Activated T-cell treated with anti-CD3 and anti-CD28 coated beads, Interleukin-2, amount 50 U/mL, for 24 hours (primary cell): ENCODE measurements at regions not wholly inside any gene's neighbourhood (a gene's known extent, or its start where the extent isn't known, plus 50 kb on each side); places are given as distances from the start of the nearest gene placed in this dataset.

ENCODE experiments used
- DNase-seq: peaks from one replicate; pipeline ENCODE4 v3.0.0-alpha.2; 2020
- H3K27ac Mint-ChIP-seq: 2 replicates; pipeline ENCODE4 v1.8.0; 2020; ENCODE audit warnings: mild to moderate bottlenecking, mixed read lengths
- H3K27me3 Mint-ChIP-seq: 2 replicates; pipeline ENCODE4 v1.8.0; 2020; ENCODE audit warnings: mixed read lengths
- H3K36me3 Mint-ChIP-seq: 2 replicates; pipeline ENCODE4 v1.8.0; 2020; ENCODE audit warnings: low read depth, mixed read lengths
- H3K4me1 Mint-ChIP-seq: 2 replicates; pipeline ENCODE4 v1.8.0; 2020; ENCODE audit warnings: low read depth, mixed read lengths
- H3K4me3 Mint-ChIP-seq: 2 replicates; pipeline ENCODE4 v1.8.0; 2020; ENCODE audit warnings: mild to moderate bottlenecking, moderate library complexity, mixed read lengths
- H3K9me3 Mint-ChIP-seq: 2 replicates; pipeline ENCODE4 v1.8.0; 2020; ENCODE audit warnings: mixed read lengths

DNA sequence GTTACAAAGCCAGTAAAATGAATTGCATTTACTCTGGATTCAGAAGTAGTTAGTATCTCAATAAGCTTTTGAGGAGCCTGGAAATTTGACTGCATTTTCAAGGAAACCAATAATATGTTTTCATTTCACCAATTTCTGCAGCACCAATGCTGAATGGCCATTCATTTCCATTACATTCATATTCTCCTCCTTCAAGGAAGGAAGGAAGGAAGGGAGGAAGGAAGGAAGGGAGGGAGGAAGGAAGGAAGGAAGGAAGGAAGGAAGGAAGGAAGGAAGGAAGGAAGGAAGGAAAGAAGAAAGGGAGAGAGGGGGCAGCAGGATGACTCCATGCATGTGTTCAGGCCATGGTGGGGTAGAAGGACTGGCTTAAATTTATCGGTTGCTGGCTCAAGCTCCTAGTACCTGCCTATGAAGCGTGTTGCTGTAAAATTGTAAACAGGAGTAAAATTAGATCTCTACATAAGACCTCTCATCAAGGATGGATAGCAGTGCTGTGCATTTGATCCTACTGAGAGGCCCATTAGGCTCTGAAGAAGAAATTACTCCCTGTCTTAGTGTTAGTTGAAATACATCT, 498.8 kb upstream of the TNC start:
- Mint-ChIP-seq H3K4me3 (no peak overlapping the region), H3K9me3 (peaks cover 8% of the 10 kb centered on the region), H3K27me3 (peaks cover 15% of the 10 kb centered on the region), H3K27ac (no peak overlapping the region), H3K36me3 (no peaks in the 10 kb centered on the region), H3K4me1 (no peaks in the 10 kb centered on the region)
- no peak for DNase-seq

DNA sequence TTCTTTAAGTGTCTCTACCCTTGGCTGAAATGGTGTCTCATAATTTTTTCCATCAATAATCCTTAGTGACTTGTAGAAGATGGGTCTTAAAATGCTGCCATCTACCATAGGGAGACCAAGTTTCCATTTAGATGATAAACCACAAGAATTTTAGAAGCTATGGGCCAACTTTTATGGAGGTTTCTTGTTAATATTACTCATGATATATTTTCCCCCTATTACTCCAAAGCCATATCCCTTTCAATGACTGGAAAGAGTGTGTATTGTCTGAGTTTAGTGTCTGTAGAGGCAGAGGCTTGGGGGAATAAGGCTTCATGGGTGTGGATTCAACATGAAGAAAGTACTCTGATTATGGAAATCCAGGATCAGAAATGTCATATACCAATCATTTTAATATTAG, 507.3 kb upstream of the TNC start:
- Mint-ChIP-seq H3K36me3 (no peaks in the 10 kb centered on the region), H3K27me3 (no peaks in the 10 kb centered on the region), H3K4me1 (no peaks in the 10 kb centered on the region), H3K4me3 (no peak overlapping the region), H3K9me3 (peaks cover 5% of the 10 kb centered on the region), H3K27ac (no peak overlapping the region)
- no peak for DNase-seq

DNA sequence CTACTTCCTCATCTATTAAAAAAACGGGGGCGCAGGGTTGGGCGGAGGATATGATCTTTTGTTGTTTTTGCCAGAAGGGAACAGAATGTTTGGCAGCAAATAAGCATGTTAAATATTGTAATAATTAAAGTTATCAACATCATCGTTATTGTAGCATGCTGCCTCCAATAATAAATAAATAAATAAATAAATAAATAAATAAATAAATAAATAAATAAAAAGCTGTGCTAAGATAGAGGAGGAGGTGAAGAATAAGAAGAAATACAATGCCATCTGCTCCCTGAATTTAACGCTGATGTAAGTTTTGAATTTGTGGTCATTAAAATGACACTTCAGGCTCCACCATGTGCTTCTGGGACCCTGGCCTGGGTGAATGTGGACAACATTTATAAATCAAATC, 508.0 kb upstream of the TNC start:
- Mint-ChIP-seq H3K4me3 (no peak overlapping the region), H3K27me3 (no peaks in the 10 kb centered on the region), H3K4me1 (no peaks in the 10 kb centered on the region), H3K27ac (no peak overlapping the region), H3K9me3 (peaks cover 2% of the 10 kb centered on the region), H3K36me3 (no peaks in the 10 kb centered on the region)
- no peak for DNase-seq

DNA sequence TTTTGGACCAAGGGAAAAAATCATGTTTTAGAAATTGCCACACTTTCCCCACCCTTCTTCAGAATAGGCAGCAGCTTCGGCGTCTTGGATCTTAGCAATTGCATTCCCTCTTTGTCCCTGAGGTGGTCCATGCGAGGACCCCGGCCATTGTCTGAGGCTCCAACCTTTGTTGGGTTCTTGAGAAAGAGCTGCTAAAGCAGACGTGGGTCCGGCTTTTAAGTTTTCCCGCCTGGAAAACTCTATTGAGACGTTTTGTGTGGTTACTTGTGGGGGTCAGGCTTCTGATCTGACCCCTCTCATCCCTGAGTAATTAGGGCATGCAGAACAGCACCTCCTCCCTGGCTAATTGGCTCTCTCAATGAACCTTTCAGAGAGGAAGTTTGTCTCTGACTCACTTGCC, 509.6 kb upstream of the TNC start:
- Mint-ChIP-seq H3K27me3 (peaks cover 3% of the 10 kb centered on the region), H3K27ac (no peak overlapping the region), H3K9me3 (no peaks in the 10 kb centered on the region), H3K4me1 (no peaks in the 10 kb centered on the region), H3K4me3 (no peak overlapping the region), H3K36me3 (no peaks in the 10 kb centered on the region)
- no peak for DNase-seq

DNA sequence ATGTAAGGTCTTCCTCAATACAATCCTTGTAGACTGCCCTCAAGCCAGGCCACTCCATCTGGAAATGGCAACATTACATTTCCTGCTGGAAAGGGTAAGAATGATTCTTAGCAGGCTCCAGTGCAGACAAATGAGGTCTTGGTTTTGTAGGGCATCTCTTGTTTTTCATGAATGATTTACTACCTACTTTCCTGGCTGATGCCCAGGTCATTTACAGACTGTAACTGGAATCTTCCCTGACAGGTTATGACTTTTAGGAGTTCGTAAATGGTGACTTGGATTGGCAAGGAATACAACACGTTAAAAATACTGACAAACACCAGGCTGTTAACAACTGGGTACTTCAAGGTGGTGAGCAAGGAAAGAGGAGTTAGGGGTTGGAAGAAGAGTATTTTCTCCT, 510.5 kb upstream of the TNC start:
- Mint-ChIP-seq H3K27me3 (peaks cover 6% of the 10 kb centered on the region), H3K4me1 (no peaks in the 10 kb centered on the region), H3K9me3 (no peaks in the 10 kb centered on the region), H3K27ac (no peak overlapping the region), H3K36me3 (no peaks in the 10 kb centered on the region), H3K4me3 (no peak overlapping the region)
- DNase-seq: no peak

DNA sequence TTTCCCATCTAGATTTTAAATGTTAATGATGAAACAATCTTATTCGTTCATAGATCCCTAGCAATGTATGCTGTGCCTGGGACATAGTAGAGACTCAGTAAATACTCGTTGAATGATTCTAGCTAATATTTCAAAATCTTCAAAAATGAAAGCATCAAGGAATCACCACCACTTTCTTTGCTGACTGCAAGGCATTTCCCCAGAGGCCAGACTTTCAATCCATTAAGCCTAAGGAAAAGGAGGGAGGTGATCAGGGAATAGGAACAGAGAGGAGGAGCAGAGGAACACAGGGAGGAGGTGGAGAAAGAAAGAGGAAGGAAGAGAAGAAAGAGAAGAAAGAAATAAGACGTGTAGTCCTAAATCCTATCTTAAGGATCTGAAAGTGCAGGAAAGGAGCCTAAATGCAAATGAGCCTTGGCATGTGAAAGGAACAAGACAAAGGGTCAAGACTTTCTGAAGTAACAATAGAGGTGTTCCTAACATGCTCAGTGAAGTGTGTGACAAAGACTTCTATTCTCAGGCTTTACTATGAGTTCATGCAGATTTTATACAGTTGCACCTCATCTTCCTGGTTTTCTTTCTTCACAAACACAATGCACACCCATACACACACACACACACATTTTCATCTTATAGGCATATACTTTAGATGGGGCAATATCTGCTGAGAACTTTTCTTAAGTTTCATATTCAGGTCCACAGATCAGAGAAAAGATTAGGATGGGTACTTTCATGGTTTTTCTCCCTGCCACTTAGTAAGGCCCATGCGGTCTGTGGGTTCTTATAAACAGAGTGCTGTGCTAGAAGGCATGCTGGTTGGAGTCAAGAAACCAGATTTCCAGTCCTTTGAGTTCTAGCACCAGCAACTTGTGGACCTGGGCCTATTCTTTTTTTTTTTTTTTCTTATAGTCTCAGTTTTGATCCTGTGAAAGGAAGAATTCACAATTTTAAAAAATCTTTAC, 512.2 kb upstream of the TNC start:
- H3K9me3 Mint-ChIP-seq: no peaks in the 10 kb centered on the region
- no peaks in the 10 kb centered on the region for H3K4me1 Mint-ChIP-seq
- no peak overlapping the region for H3K4me3 Mint-ChIP-seq
- H3K27me3 Mint-ChIP-seq: peaks cover 8% of the 10 kb centered on the region
- DNase-seq: no peak
- H3K36me3 Mint-ChIP-seq: no peaks in the 10 kb centered on the region
- H3K27ac Mint-ChIP-seq: no peak overlapping the region

DNA sequence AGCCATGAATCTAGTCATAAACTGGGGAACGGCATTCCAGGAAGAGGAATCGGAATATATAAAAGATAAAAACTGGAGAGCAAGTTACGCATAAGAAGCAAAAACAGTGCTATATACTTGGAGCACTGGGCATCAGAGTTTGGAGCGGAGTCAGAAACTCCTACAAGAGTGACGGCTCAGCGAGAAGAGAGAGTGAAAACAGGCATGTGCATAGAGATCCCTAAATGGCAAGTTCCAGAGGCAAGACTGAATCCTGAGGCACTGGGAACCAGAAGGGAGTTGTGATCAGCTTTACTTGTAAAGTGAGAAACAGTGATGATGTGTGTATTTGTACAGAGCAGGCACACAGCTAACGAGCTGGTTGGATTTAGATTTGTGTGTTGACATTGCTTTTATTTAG, 514.4 kb upstream of the TNC start:
- no peak for DNase-seq
- H3K27me3 Mint-ChIP-seq: peaks cover 8% of the 10 kb centered on the region
- H3K27ac Mint-ChIP-seq: no peak overlapping the region
- no peaks in the 10 kb centered on the region for H3K4me1 Mint-ChIP-seq
- H3K9me3 Mint-ChIP-seq: peaks cover 2% of the 10 kb centered on the region
- H3K36me3 Mint-ChIP-seq: no peaks in the 10 kb centered on the region
- no peak overlapping the region for H3K4me3 Mint-ChIP-seq

DNA sequence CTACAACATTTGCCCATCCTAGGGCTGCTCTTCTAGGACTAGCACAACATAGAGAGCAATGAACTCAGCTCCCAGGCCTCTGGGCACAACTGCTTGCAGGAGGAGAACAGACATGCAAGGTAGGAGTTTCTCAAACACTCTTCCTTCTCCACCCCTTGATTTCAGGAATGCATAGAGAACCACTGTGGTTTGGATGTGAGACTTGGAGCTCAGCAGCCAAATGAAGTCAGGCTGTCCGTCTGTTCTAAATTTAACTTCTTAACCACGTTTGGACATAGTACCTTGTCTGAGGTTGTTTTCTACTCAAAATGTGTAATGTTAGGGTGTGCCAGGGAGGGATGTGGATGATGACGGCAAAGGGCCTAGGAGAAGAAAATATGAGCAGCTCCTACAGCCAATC, 515.1 kb upstream of the TNC start:
- no peak for DNase-seq
- Mint-ChIP-seq H3K27me3 (peaks cover 8% of the 10 kb centered on the region), H3K9me3 (peaks cover 2% of the 10 kb centered on the region), H3K4me3 (no peak overlapping the region), H3K4me1 (no peaks in the 10 kb centered on the region), H3K27ac (no peak overlapping the region), H3K36me3 (no peaks in the 10 kb centered on the region)

DNA sequence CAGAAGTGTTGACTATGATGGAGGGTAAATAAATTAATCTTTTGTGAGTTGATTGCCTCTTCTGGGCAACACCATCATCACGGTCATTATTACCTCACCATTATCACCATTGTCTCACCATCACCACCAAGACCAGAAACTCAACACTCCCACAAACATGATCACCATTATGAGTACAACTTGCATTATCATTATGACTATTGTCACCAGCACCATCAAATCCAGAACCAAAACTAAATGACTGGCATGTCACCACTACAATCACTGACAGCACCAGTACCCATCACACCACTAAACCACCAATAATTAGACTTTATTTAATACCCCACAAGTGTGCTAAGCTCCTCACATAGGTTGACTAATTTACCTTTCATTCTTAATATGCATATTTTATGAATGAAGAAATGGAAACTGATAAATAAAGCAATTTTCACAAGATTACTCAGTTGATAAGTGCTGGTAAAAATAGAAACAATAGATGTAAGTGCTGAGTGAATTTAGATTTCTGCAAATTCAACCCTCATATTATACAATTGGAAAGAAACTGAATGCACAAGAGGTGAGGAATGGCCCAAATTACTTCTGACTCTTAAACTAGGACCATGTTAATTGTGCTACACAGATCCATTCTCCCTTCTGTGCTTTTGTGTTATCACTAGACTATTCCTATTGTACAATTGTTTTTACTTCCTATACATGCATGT, 517.8 kb upstream of the PAPPA start:
- Mint-ChIP-seq H3K4me3 (no peak overlapping the region), H3K27ac (no peak overlapping the region), H3K4me1 (no peaks in the 10 kb centered on the region), H3K36me3 (no peaks in the 10 kb centered on the region), H3K27me3 (peaks cover 8% of the 10 kb centered on the region), H3K9me3 (peaks cover 2% of the 10 kb centered on the region)
- DNase-seq: no peak

DNA sequence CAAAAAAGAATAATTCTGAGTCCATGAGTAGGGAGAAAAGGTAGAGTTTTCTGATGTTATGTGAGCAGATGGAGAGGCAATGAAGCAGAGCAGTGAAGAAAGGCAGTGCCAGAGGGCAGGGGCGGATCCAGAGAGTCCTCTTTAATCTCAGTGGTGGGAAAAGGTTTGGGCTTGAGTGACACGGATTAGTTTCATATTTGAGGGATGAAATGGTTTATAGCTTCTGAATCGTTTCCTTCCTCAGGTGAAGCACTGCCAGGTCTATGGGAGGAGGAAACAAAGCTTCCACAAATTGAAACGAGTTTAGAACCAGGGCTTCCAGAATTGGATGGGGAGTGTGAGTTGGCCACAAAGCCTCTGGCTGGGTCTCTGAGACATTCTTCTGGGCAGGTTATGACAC, 517.0 kb upstream of the PAPPA start:
- peaks cover 2% of the 10 kb centered on the region for H3K9me3 Mint-ChIP-seq
- H3K27ac Mint-ChIP-seq: no peak overlapping the region
- no peak for DNase-seq
- H3K27me3 Mint-ChIP-seq: peaks cover 8% of the 10 kb centered on the region
- H3K4me1 Mint-ChIP-seq: no peaks in the 10 kb centered on the region
- no peak overlapping the region for H3K4me3 Mint-ChIP-seq
- no peaks in the 10 kb centered on the region for H3K36me3 Mint-ChIP-seq

DNA sequence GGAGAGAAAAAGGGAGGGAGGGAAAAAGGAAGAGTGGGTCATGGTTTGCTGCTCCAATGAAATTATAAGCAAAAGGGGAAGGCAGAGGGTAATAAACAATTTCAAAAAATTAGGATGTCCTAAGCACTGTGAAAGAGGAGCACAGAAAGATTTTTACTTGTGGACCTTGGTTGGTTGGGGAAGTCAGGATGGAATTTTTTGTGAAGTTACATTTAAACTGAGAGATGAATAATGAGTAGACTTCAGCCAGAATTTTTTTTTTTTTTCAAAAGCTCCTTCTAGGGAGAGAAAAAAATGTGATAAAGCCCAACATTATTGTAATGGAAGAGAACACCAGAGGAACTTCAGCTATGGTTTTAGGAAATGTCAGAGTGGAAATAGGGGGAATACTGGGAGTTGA, 515.9 kb upstream of the PAPPA start:
- H3K27me3 Mint-ChIP-seq: peaks cover 3% of the 10 kb centered on the region
- no peak overlapping the region for H3K27ac Mint-ChIP-seq
- H3K36me3 Mint-ChIP-seq: no peaks in the 10 kb centered on the region
- no peaks in the 10 kb centered on the region for H3K4me1 Mint-ChIP-seq
- peaks cover 2% of the 10 kb centered on the region for H3K9me3 Mint-ChIP-seq
- no peak overlapping the region for H3K4me3 Mint-ChIP-seq
- DNase-seq: no peak

DNA sequence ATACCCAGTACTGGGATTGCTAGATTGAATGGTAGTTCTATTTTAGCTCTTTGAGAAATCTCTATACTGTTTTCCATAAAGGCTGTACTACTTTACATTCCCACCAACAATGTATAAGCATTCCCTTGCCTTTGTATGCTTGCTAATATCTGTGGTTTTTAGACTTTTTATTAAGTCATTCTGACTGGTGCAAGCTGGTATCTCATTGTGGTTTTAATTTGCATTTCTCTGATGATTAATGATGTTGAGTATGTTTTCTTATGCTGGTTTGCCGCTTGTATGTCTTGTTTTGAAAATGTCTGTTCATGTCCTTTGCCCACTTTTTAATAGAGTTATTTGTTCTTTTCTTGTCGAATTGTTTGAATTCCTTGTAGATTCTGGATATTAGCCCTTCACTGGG, 512.7 kb upstream of the PAPPA start:
- H3K27ac Mint-ChIP-seq: no peak overlapping the region

DNA sequence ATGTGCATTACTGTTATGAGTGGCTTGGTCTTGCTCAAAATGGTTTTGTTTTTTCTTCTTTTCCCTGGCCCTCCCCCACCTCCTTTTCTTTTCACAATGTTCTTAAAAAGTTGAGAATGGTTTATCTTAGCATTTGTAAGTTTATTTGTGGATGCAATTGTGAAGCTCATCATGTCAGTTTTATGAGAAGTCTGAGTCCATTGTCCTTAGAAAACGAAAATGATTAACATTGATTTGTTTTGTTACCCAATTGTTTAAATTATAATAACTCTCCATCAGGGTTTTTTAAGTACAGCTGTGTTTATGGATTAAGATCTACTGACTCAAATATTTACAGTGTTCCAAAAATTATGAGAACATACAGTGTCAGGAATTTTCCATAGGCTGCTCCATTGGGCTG, 511.3 kb upstream of the PAPPA start:
- H3K27me3 Mint-ChIP-seq: no peaks in the 10 kb centered on the region
- no peak for DNase-seq
- H3K9me3 Mint-ChIP-seq: no peaks in the 10 kb centered on the region
- H3K27ac Mint-ChIP-seq: no peak overlapping the region
- no peaks in the 10 kb centered on the region for H3K36me3 Mint-ChIP-seq
- H3K4me1 Mint-ChIP-seq: no peaks in the 10 kb centered on the region
- H3K4me3 Mint-ChIP-seq: no peak overlapping the region

More for the DNA sequence above, 512.7 kb upstream of the PAPPA start:
- Mint-ChIP-seq H3K4me3 (no peak overlapping the region), H3K4me1 (no peaks in the 10 kb centered on the region), H3K9me3 (peaks cover 2% of the 10 kb centered on the region), H3K36me3 (no peaks in the 10 kb centered on the region), H3K27me3 (no peaks in the 10 kb centered on the region)
- no peak for DNase-seq

DNA sequence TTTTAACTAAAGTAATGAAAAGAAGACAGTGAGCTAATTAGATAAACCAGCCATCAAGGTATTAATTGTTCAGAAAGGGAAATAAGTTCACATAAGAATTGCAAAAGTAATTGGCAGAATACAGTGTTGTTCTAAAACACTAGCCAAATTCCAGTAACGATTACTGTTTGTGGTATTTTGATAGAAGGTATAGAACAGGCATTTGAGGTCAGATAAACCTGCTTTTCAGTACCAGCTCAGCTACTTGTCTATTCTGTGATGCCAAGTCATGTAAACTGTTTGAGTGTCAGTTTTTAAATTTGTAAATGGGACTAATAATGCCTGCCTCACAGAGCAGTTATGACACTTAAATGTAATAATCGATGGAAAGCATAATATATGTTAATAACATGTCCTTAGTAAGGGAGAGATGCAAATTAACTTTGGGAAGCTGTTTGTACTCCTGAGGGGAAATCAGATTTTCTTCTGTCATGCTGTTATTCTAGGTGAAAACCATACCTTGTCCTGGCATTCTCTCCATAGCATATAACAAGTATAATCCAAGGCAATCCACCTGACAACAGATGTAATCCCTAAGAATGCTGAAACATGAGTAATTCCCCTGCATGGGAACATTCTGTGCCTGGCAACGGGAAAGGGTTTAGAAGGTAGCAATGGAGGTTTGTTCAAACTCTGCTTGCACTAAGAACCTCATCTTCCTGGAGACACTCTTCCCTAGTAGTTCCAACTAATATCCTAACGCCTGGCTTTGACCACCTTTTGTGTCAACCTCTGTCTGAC, 509.5 kb upstream of the PAPPA start:
- Mint-ChIP-seq H3K27ac (no peak overlapping the region), H3K9me3 (no peaks in the 10 kb centered on the region), H3K27me3 (no peaks in the 10 kb centered on the region), H3K4me3 (no peak overlapping the region), H3K36me3 (no peaks in the 10 kb centered on the region), H3K4me1 (no peaks in the 10 kb centered on the region)
- DNase-seq: no peak
